ENCODE measurements at regions not wholly inside any gene's neighbourhood (a gene's known extent, or its start where the extent isn't known, plus 50 kb on each side); places are given as distances from the start of the nearest gene placed in this dataset.
"Not testable (repeated sequence)": the region's sequence is repeated elsewhere in the genome, so short reads cannot be mapped to it uniquely, and the experiment has no call there.

GRCh38 chr1:220966881-220967611 is 87.8 kb downstream of the HLX start:
- no peak for DNase-seq
- TF ChIP-seq POLR2A (IDR thresholded peaks at IDR 0.05) (no peak), CTCF (IDR thresholded peaks at IDR 0.05) (no peak)
- no peaks in the 10 kb centered on the region for H3K36me3 ChIP-seq (ENCODE audit: low read depth, missing control alignments)
- H3K4me3 ChIP-seq, result no peak overlapping the region
- H3K27me3 ChIP-seq, result no peaks in the 10 kb centered on the region
- no peaks in the 10 kb centered on the region for H3K4me1 ChIP-seq
- intact Hi-C loops (cut with DNase I; ENCODE audit: low total_unique reads), result no loop called here
- WGBS, 2 donors, result 81 to 86% methylated on average over 7 to 8 of the region's 8 CpGs
- no peaks in the 10 kb centered on the region for H3K9me3 ChIP-seq
- H3K27ac ChIP-seq, result no peak overlapping the region

GRCh38 chr1:220967911-220968310 is 88.7 kb downstream of the HLX start:
- no peaks in the 10 kb centered on the region for H3K9me3 ChIP-seq
- intact Hi-C loops (cut with DNase I; ENCODE audit: low total_unique reads), result no loop called here
- H3K4me3 ChIP-seq, result no peak overlapping the region
- no peak overlapping the region for H3K27ac ChIP-seq
- H3K36me3 ChIP-seq (ENCODE audit: low read depth, missing control alignments), result no peaks in the 10 kb centered on the region
- no peaks in the 10 kb centered on the region for H3K27me3 ChIP-seq
- WGBS, 2 donors, result 89 to 98% methylated on average over 2 of the region's 2 CpGs
- no peaks in the 10 kb centered on the region for H3K4me1 ChIP-seq
- TF ChIP-seq POLR2A (IDR thresholded peaks at IDR 0.05) (no peak), CTCF (IDR thresholded peaks at IDR 0.05) (no peak)
- DNase-seq, result no peak

- H3K4me1 ChIP-seq; intact Hi-C loops (cut with DNase I; ENCODE audit: low total_unique reads); H3K27ac ChIP-seq; H3K4me3 ChIP-seq; H3K27me3 ChIP-seq; DNase-seq; H3K36me3 ChIP-seq (ENCODE audit: low read depth, missing control alignments); H3K9me3 ChIP-seq: not testable (repeated sequence)
- WGBS, 2 donors, result 90 to 100% methylated on average over 2 of the region's 2 CpGs
Observed at GRCh38 chr1:220969281-220969680, 90.0 kb downstream of the HLX start.

- intact Hi-C loops (cut with DNase I; ENCODE audit: low total_unique reads), result no loop called here
- Histone ChIP-seq H3K9me3 (no peaks in the 10 kb centered on the region), H3K4me3 (no peak overlapping the region), H3K4me1 (no peaks in the 10 kb centered on the region), H3K27ac (no peak overlapping the region), H3K36me3 (ENCODE audit: low read depth, missing control alignments) (no peaks in the 10 kb centered on the region), H3K27me3 (no peaks in the 10 kb centered on the region)
- WGBS, 2 donors, result 56 to 68% methylated on average over 4 of the region's 4 CpGs
- TF ChIP-seq CTCF (IDR thresholded peaks at IDR 0.05) (no peak), POLR2A (IDR thresholded peaks at IDR 0.05) (no peak)
- no peak for DNase-seq
Observed at GRCh38 chr1:220970311-220970710, 91.1 kb downstream of the HLX start.

- no peak overlapping the region for H3K4me3 ChIP-seq
- H3K4me1 ChIP-seq, result no peaks in the 10 kb centered on the region
- no peak overlapping the region for H3K27ac ChIP-seq
- H3K36me3 ChIP-seq (ENCODE audit: low read depth, missing control alignments), result no peaks in the 10 kb centered on the region
- TF ChIP-seq POLR2A (IDR thresholded peaks at IDR 0.05), result no peak
- no peak for TF ChIP-seq CTCF (IDR thresholded peaks at IDR 0.05)
- intact Hi-C loops (cut with DNase I; ENCODE audit: low total_unique reads), result no loop called here
- no peaks in the 10 kb centered on the region for H3K9me3 ChIP-seq
- no peaks in the 10 kb centered on the region for H3K27me3 ChIP-seq
- WGBS, 2 donors, result 61 to 76% methylated on average over 5 of the region's 5 CpGs
- no peak for DNase-seq
Observed at GRCh38 chr1:220971221-220971620, 92.0 kb downstream of the HLX start.

All from testis (tissue), 2 donors.